Neural cell (in vitro differentiated cells): ENCODE measurements at regions not wholly inside any gene's neighbourhood (a gene's known extent, or its start where the extent isn't known, plus 50 kb on each side); places are given as distances from the start of the nearest gene placed in this dataset.
A peak's percentile ranks its signal among the peaks of the same experiment; 100 is the strongest.

ENCODE experiments used
- CTCF ChIP-seq: fragments of 450-650 bp; IDR thresholded peaks from 2 replicates; pipeline ENCODE4 v1.5.1; 2014; ENCODE audit warnings: antibody characterized with exemption, mild to moderate bottlenecking, moderate library complexity; ENCODE audit not compliant: poor library complexity, severe bottlenecking
- EZH2 ChIP-seq: fragments of 200-600, 300-800 bp; shearing (Covaris generic), sonication (generic); IDR thresholded peaks from 2 replicates; pipeline ENCODE4 v1.6.1; 2014; ENCODE audit warnings: antibody characterized with exemption, low read length, borderline replicate concordance, mild to moderate bottlenecking; ENCODE audit not compliant: insufficient read depth, poor library complexity, severe bottlenecking
- POLR2AphosphoS5 ChIP-seq: IDR thresholded peaks from 2 replicates; pipeline ENCODE4 v1.6.1; 2012
- REST ChIP-seq: IDR thresholded peaks from 2 replicates; pipeline ENCODE4 v1.6.1; 2012; ENCODE audit warnings: borderline replicate concordance
- SMC3 ChIP-seq: fragments of 450-650 bp; conservative IDR thresholded peaks from 2 replicates; pipeline ENCODE4 v1.6.1; 2014; ENCODE audit warnings: antibody characterized with exemption, mild to moderate bottlenecking, moderate library complexity; ENCODE audit not compliant: poor library complexity
- TAF1 ChIP-seq: IDR thresholded peaks from 2 replicates; pipeline ENCODE4 v1.6.1; 2012; ENCODE audit warnings: low read depth

GRCh38 chr17:45719335-45720071 is 64.6 kb upstream of the CRHR1 start:
- TF ChIP-seq SMC3 (no peak), POLR2AphosphoS5 (no peak), CTCF (peak; percentile 30), EZH2 (no peak), TAF1 (no peak), REST (no peak)
